HCT116 (cell line): ENCODE measurements at regions not wholly inside any gene's neighbourhood (a gene's known extent, or its start where the extent isn't known, plus 50 kb on each side); places are given as distances from the start of the nearest gene placed in this dataset.

Experiments used
- ATAC-seq: fragments of 200-7000 bp; cut with Tn5 transposase; 2 replicates; pipeline ENCODE4 v1.9.1; 2020; ENCODE audit warnings: mild to moderate bottlenecking, moderate library complexity
- BruUV-seq: library from RNA; stranded (reverse); fragments of 400-500 nt; replicated peaks from 2 replicates; lab custom pipeline; 2021; lab: Mats Ljungman, UMichigan
- CTCF ChIA-PET: fragments of 300-600 bp; sonication (Branson Sonifier 250); formaldehyde crosslinking; loops from one replicate; lab custom pipeline; 2021; ENCODE audit warnings: antibody characterized with exemption; lab: Charles Lee
- POLR2A ChIA-PET: fragments of 300-600, 350-600 bp; sonication (Branson Sonifier 250); formaldehyde crosslinking; loops from one replicate; lab custom pipeline; 2021; ENCODE audit warnings: antibody characterized with exemption; lab: Charles Lee
- RAD21 ChIA-PET, 2 experiments: fragments of 300-600 bp; sonication (Branson Sonifier 250); formaldehyde crosslinking; loops; one replicate each; lab custom pipeline; 2023; ENCODE audit warnings: low total read pairs in 2 of 2; ENCODE audit not compliant: uncharacterized antibody in 2 of 2, unreplicated experiment in 2 of 2, low non-redundant PET in 1 of 2; lab: Charles Lee
- DNase-seq: peaks from one replicate; pipeline ENCODE4 v3.0.0-alpha.2; 2010; ENCODE audit warnings: low read depth, low spot score
- H2AFZ ChIP-seq: fragments of 200-600 bp; shearing (Covaris generic), sonication (generic); 2 replicates; pipeline ENCODE4 v1.6.1; 2017; ENCODE audit warnings: low read depth, mixed run types, mixed read lengths, antibody characterized with exemption, low read length; ENCODE audit not compliant: poor library complexity, severe bottlenecking
- H3K27ac ChIP-seq: 2 replicates; pipeline ENCODE4 v1.5.1; 2012; ENCODE audit warnings: low read depth, low read length
- H3K27me3 ChIP-seq: fragments of 200-600 bp; sonication (generic); 2 replicates; pipeline ENCODE4 v1.6.1; 2016; ENCODE audit warnings: mixed run types, low read length, mixed read lengths; ENCODE audit not compliant: insufficient read depth
- H3K36me3 ChIP-seq, 2 experiments: fragments of 200-500 bp in 1 of 2; fragments of 200-600 bp in 1 of 2; sonication (Bioruptor generic) in 1 of 2; sonication (generic) in 1 of 2; 2 replicates each; pipeline versions ENCODE4 v1.5.1 to v1.6.1; 2014 to 2016; ENCODE audit warnings: low read length in 2 of 2, inconsistent platforms in 1 of 2, mixed read lengths in 1 of 2, mixed run types in 1 of 2; ENCODE audit not compliant: insufficient read depth in 2 of 2, control insufficient read depth in 1 of 2
- H3K4me1 ChIP-seq, 2 experiments: fragments of 200-600 bp in 1 of 2; sonication (generic) in 1 of 2; 2 replicates each; pipeline versions ENCODE4 v1.5.1 to v1.6.1; 2012 to 2017; ENCODE audit warnings: low read length in 2 of 2, inconsistent platforms in 1 of 2, mild to moderate bottlenecking in 1 of 2, mixed read lengths in 1 of 2, mixed run types in 1 of 2, moderate library complexity in 1 of 2; ENCODE audit not compliant: insufficient read depth in 2 of 2, control insufficient read depth in 1 of 2
- H3K4me2 ChIP-seq: fragments of 200-600 bp; sonication (generic); 2 replicates; pipeline ENCODE4 v1.6.1; 2017; ENCODE audit warnings: mixed run types, low read length, mixed read lengths
- H3K4me3 ChIP-seq, 2 experiments: fragments of 200-600 bp in 1 of 2; sonication (generic) in 1 of 2; replicated peaks in 1 of 2; 2 replicates each; pipeline ENCODE4 v1.5.1; 2011 to 2016; ENCODE audit warnings: low read length in 2 of 2, control low read depth in 1 of 2, low read depth in 1 of 2, mild to moderate bottlenecking in 1 of 2, mixed read lengths in 1 of 2, mixed run types in 1 of 2
- H3K79me2 ChIP-seq: fragments of 200-600 bp; sonication (generic); 2 replicates; pipeline ENCODE4 v1.6.1; 2017; ENCODE audit warnings: mild to moderate bottlenecking, mixed run types, low read length, moderate library complexity, mixed read lengths; ENCODE audit not compliant: insufficient read depth
- H3K9ac ChIP-seq: fragments of 200-600 bp; sonication (generic); 2 replicates; pipeline ENCODE4 v1.6.1; 2016; ENCODE audit warnings: low read length, mixed read lengths
- H3K9me2 ChIP-seq: fragments of 200-600 bp; sonication (generic), shearing (Covaris generic); 2 replicates; pipeline ENCODE4 v1.6.1; 2017; ENCODE audit warnings: mixed run types, mild to moderate bottlenecking, moderate library complexity; ENCODE audit not compliant: insufficient read depth
- H3K9me3 ChIP-seq, 2 experiments: fragments of 200-500 bp in 1 of 2; fragments of 200-600 bp in 1 of 2; sonication (Bioruptor generic) in 1 of 2; sonication (generic) in 1 of 2; 2 replicates each; pipeline ENCODE4 v1.6.1; 2014 to 2017; ENCODE audit warnings: low read length in 2 of 2, mixed read lengths in 2 of 2, inconsistent platforms in 1 of 2, low read depth in 1 of 2, mild to moderate bottlenecking in 1 of 2, mixed run types in 1 of 2, moderate library complexity in 1 of 2; ENCODE audit not compliant: control insufficient read depth in 1 of 2, insufficient read depth in 1 of 2
- H4K20me1 ChIP-seq: fragments of 200-600 bp; sonication (generic), shearing (Covaris generic); 2 replicates; pipeline ENCODE4 v1.6.1; 2017; ENCODE audit warnings: mixed run types, mild to moderate bottlenecking, moderate library complexity; ENCODE audit not compliant: insufficient read depth
- CEBPB ChIP-seq: IDR thresholded peaks from 2 replicates; pipeline ENCODE4 v1.6.1; 2012; ENCODE audit warnings: low read depth
- EGR1 ChIP-seq: IDR thresholded peaks from 2 replicates; pipeline ENCODE4 v1.6.1; 2012; ENCODE audit warnings: low read depth
- ELF1 ChIP-seq: IDR thresholded peaks from 2 replicates; pipeline ENCODE4 v1.6.1; 2012; ENCODE audit warnings: low read depth, borderline replicate concordance
- FOSL1 ChIP-seq: IDR thresholded peaks from 2 replicates; pipeline ENCODE4 v1.6.1; 2012; ENCODE audit warnings: low read depth
- SRF ChIP-seq: IDR thresholded peaks from 2 replicates; pipeline ENCODE4 v1.6.1; 2012; ENCODE audit warnings: low read depth
- YY1 ChIP-seq: IDR thresholded peaks from 2 replicates; pipeline ENCODE4 v1.6.1; 2011; ENCODE audit warnings: low read length, low read depth, moderate library complexity, mild to moderate bottlenecking; ENCODE audit not compliant: insufficient replicate concordance; ENCODE audit errors: extremely low read depth
- intact Hi-C: fragments of 100-400 bp; cut with micrococcal nuclease; formaldehyde crosslinking; loops from 2 replicates; pipeline ENCODE4 v1.10.0; 2022
- TF ChIP-seq, protein P1 (sequence below): IDR thresholded peaks from 2 replicates; pipeline ENCODE4 v1.6.1; 2012
- TF ChIP-seq, protein P2 (sequence below): IDR thresholded peaks from 2 replicates; pipeline ENCODE4 v1.6.1; 2011; ENCODE audit warnings: mild to moderate bottlenecking, low read length, moderate library complexity; ENCODE audit not compliant: insufficient replicate concordance; ENCODE audit errors: extremely low read depth

DNA sequence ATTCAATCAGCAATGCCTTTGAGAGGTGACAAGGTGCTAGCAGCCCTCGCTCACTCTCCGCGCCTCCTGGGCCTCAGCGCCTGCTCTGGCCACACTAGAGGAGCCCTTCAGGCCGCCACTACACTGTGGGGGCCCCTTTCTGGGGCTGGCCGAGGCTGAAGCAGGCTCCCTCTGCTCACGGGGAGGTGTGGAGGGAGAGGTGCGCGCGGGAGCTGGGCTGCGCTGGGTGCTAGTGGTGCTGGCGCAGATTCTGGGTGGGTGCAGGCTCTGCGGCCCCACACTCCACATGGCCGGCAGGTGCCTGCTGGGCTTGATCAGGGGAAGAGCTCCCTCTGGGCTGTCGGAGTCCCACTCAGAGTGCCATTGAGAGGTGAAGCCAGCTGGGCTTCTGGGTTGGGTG is 351.0 kb downstream of the GASK1B start:
- CTCF ChIA-PET: no interaction called here
- TF ChIP-seq EGR1 (no peak), FOSL1 (no peak), YY1 (no peak), ELF1 (no peak), SRF (no peak), CEBPB (no peak)
- TF ChIP-seq, protein P1, sequence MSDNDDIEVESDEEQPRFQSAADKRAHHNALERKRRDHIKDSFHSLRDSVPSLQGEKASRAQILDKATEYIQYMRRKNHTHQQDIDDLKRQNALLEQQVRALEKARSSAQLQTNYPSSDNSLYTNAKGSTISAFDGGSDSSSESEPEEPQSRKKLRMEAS: no peak
- TF ChIP-seq, protein P2, sequence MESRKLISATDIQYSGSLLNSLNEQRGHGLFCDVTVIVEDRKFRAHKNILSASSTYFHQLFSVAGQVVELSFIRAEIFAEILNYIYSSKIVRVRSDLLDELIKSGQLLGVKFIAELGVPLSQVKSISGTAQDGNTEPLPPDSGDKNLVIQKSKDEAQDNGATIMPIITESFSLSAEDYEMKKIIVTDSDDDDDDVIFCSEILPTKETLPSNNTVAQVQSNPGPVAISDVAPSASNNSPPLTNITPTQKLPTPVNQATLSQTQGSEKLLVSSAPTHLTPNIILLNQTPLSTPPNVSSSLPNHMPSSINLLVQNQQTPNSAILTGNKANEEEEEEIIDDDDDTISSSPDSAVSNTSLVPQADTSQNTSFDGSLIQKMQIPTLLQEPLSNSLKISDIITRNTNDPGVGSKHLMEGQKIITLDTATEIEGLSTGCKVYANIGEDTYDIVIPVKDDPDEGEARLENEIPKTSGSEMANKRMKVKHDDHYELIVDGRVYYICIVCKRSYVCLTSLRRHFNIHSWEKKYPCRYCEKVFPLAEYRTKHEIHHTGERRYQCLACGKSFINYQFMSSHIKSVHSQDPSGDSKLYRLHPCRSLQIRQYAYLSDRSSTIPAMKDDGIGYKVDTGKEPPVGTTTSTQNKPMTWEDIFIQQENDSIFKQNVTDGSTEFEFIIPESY: no peak
- RAD21 ChIA-PET: no interaction called here
- Histone ChIP-seq H3K27ac (no peak overlapping the region), H3K36me3 (no peaks in the 10 kb centered on the region), H3K79me2 (no peaks in the 10 kb centered on the region), H3K4me3 (no peak overlapping the region), H3K9me3 (no peaks in the 10 kb centered on the region), H4K20me1 (no peaks in the 10 kb centered on the region), H3K9me2 (no peaks in the 10 kb centered on the region), H3K27me3 (no peaks in the 10 kb centered on the region), H2AFZ (no peak overlapping the region), H3K9ac (no peak overlapping the region), H3K4me2 (no peak overlapping the region), H3K4me1 (no peaks in the 10 kb centered on the region)
- intact Hi-C loops: no loop called here
- ATAC-seq (no peak), DNase-seq (no peak)
- POLR2A ChIA-PET: no interaction called here
- BruUV-seq: no TSS peak
